IMR-90 (cell line): ENCODE measurements at regions not wholly inside any gene's neighbourhood (a gene's known extent, or its start where the extent isn't known, plus 50 kb on each side); places are given as distances from the start of the nearest gene placed in this dataset.

Experiments
- ATAC-seq: fragments of 200-7000 bp; cut with Tn5 transposase; 2 replicates; pipeline ENCODE4 v1.9.1; 2020; ENCODE audit warnings: low read depth, mild to moderate bottlenecking, moderate library complexity
- BruUV-seq: library from RNA; stranded (reverse); fragments of 400-500 nt; replicated peaks from 2 replicates; lab custom pipeline; 2021; lab: Mats Ljungman, UMichigan
- CTCF ChIA-PET: fragments of 300-600 bp; formaldehyde crosslinking; extraction: SDS; loops from one replicate; lab custom pipeline; 2021; ENCODE audit warnings: antibody characterized with exemption; lab: Yijun Ruan, JAX
- POLR2A ChIA-PET: fragments of 300-600 bp; sonication (Branson Sonifier 250); formaldehyde crosslinking; loops from one replicate; lab custom pipeline; 2022; ENCODE audit warnings: antibody characterized with exemption; ENCODE audit not compliant: unreplicated experiment; lab: Charles Lee
- DNase-seq: peaks from one replicate; pipeline ENCODE4 v3.0.0; 2013
- H2AFZ ChIP-seq: replicated peaks from 2 replicates; pipeline ENCODE3; 2013; ENCODE audit warnings: low read length, mild to moderate bottlenecking; ENCODE audit not compliant: poor library complexity
- H2AK5ac ChIP-seq: 2 replicates; pipeline ENCODE4 v1.6.1; 2013; ENCODE audit warnings: low read depth, low read length, inconsistent platforms
- H2AK9ac ChIP-seq: replicated peaks from 2 replicates; pipeline ENCODE3; 2013; ENCODE audit warnings: mild to moderate bottlenecking, low read depth, low read length, moderate library complexity; ENCODE audit not compliant: poor library complexity
- H2BK120ac ChIP-seq: 2 replicates; pipeline ENCODE4 v1.6.1; 2013; ENCODE audit warnings: low read depth, low read length, inconsistent platforms
- H2BK15ac ChIP-seq: 3 replicates; pipeline ENCODE4 v1.6.1; 2013; ENCODE audit warnings: low read depth, low read length, inconsistent platforms
- H2BK20ac ChIP-seq: 2 replicates; pipeline ENCODE4 v1.6.1; 2013; ENCODE audit warnings: low read depth, mild to moderate bottlenecking, inconsistent platforms, low read length, moderate library complexity
- H2BK5ac ChIP-seq: 2 replicates; pipeline ENCODE4 v1.6.1; 2013; ENCODE audit warnings: mild to moderate bottlenecking, low read depth, low read length, inconsistent platforms; ENCODE audit not compliant: poor library complexity, severe bottlenecking
- H3K14ac ChIP-seq: replicated peaks from 2 replicates; pipeline ENCODE4 v1.6.1; 2013; ENCODE audit warnings: low read depth, low read length, inconsistent platforms
- H3K18ac ChIP-seq: 2 replicates; pipeline ENCODE4 v1.6.1; 2013; ENCODE audit warnings: low read depth, low read length, control low read depth
- H3K23ac ChIP-seq: 2 replicates; pipeline ENCODE4 v1.6.1; 2013; ENCODE audit warnings: low read depth, low read length, inconsistent platforms
- H3K27ac ChIP-seq: 2 replicates; pipeline ENCODE4 v1.5.1; 2013; ENCODE audit warnings: mild to moderate bottlenecking, control low read depth, low read length; ENCODE audit not compliant: insufficient read depth
- H3K27me3 ChIP-seq: 2 replicates; pipeline ENCODE4 v1.6.1; 2013; ENCODE audit warnings: low read length; ENCODE audit not compliant: control insufficient read depth, insufficient read depth
- H3K36me3 ChIP-seq: 2 replicates; pipeline ENCODE4 v1.6.1; 2013; ENCODE audit warnings: low read length, mixed read lengths; ENCODE audit not compliant: control insufficient read depth, insufficient read depth
- H3K4ac ChIP-seq: 2 replicates; pipeline ENCODE4 v1.6.1; 2013; ENCODE audit warnings: low read depth, low read length, inconsistent platforms
- H3K4me1 ChIP-seq: 2 replicates; pipeline ENCODE4 v1.6.1; 2013; ENCODE audit warnings: low read length, mixed read lengths; ENCODE audit not compliant: control insufficient read depth, insufficient read depth
- H3K4me2 ChIP-seq: 2 replicates; pipeline ENCODE4 v1.6.1; 2013; ENCODE audit warnings: low read depth, mild to moderate bottlenecking, control low read depth, low read length, moderate library complexity
- H3K4me3 ChIP-seq: 2 replicates; pipeline ENCODE4 v1.5.1; 2013; ENCODE audit warnings: low read depth, mild to moderate bottlenecking, control low read depth, low read length, moderate library complexity; ENCODE audit not compliant: insufficient read depth
- H3K56ac ChIP-seq: 2 replicates; pipeline ENCODE4 v1.6.1; 2013; ENCODE audit warnings: low read length, inconsistent platforms; ENCODE audit not compliant: insufficient read depth; ENCODE audit errors: extremely low read depth
- H3K79me1 ChIP-seq, 2 experiments: 2 replicates each; pipeline ENCODE4 v1.6.1; 2013; ENCODE audit warnings: low read length in 2 of 2, inconsistent platforms in 1 of 2, low read depth in 1 of 2
- H3K9ac ChIP-seq: 2 replicates; pipeline ENCODE4 v1.6.1; 2013; ENCODE audit warnings: low read depth, low read length, control low read depth
- H3K9me1 ChIP-seq: 2 replicates; pipeline ENCODE4 v1.6.1; 2013; ENCODE audit warnings: low read length, inconsistent platforms; ENCODE audit not compliant: insufficient read depth
- H3K9me3 ChIP-seq: 2 replicates; pipeline ENCODE4 v1.6.1; 2013; ENCODE audit warnings: low read length; ENCODE audit not compliant: control insufficient read depth, insufficient read depth
- H4K20me1 ChIP-seq: 2 replicates; pipeline ENCODE4 v1.6.1; 2013; ENCODE audit warnings: low read length, inconsistent platforms; ENCODE audit not compliant: insufficient read depth
- H4K5ac ChIP-seq: 2 replicates; pipeline ENCODE4 v1.6.1; 2013; ENCODE audit warnings: mild to moderate bottlenecking, low read depth, low read length, control low read depth
- H4K8ac ChIP-seq, 2 experiments: 2 replicates each; pipeline ENCODE4 v1.6.1; 2013; ENCODE audit warnings: low read depth in 2 of 2, low read length in 2 of 2, control low read depth in 1 of 2, inconsistent platforms in 1 of 2
- H4K91ac ChIP-seq: 2 replicates; pipeline ENCODE4 v1.6.1; 2013; ENCODE audit warnings: low read depth, low read length, inconsistent platforms; ENCODE audit not compliant: insufficient read depth
- BHLHE40 ChIP-seq: fragments of 150-350 bp; IDR thresholded peaks from 2 replicates; pipeline ENCODE4 v1.6.1; 2016; ENCODE audit warnings: mild to moderate bottlenecking, low read depth, low read length
- CEBPB ChIP-seq: IDR thresholded peaks from 2 replicates; pipeline ENCODE4 v1.6.1; 2012; ENCODE audit warnings: low read depth, low read length, improper control_type of control experiment
- CHD1 ChIP-seq: IDR thresholded peaks from 2 replicates; pipeline ENCODE4 v1.6.1; 2012; ENCODE audit warnings: low read depth, low read length, improper control_type of control experiment
- FOS ChIP-seq: fragments of 150-350 bp; IDR thresholded peaks from 2 replicates; pipeline ENCODE4 v1.6.1; 2016; ENCODE audit warnings: low read depth, low read length
- MAFK ChIP-seq: IDR thresholded peaks from 2 replicates; pipeline ENCODE4 v1.6.1; 2012; ENCODE audit warnings: low read depth, low read length, improper control_type of control experiment
- MAZ ChIP-seq: IDR thresholded peaks from 2 replicates; pipeline ENCODE4 v1.6.1; 2012; ENCODE audit warnings: low read depth, mild to moderate bottlenecking, low read length, improper control_type of control experiment, moderate library complexity, borderline replicate concordance
- MXI1 ChIP-seq: IDR thresholded peaks from 2 replicates; pipeline ENCODE4 v1.6.1; 2012; ENCODE audit warnings: low read depth, mild to moderate bottlenecking, low read length, moderate library complexity, borderline replicate concordance
- NFE2L2 ChIP-seq: fragments of 150-350 bp; IDR thresholded peaks from 2 replicates; pipeline ENCODE4 v1.6.1; 2016; ENCODE audit warnings: low read depth, mild to moderate bottlenecking, low read length
- POLR2A ChIP-seq: IDR thresholded peaks from 2 replicates; pipeline ENCODE4 v1.6.1; 2012; ENCODE audit warnings: mild to moderate bottlenecking, low read depth, low read length
- RAD21 ChIP-seq: IDR thresholded peaks from 2 replicates; pipeline ENCODE4 v1.6.1; 2012; ENCODE audit warnings: low read length, improper control_type of control experiment
- RCOR1 ChIP-seq: IDR thresholded peaks from 2 replicates; pipeline ENCODE4 v1.6.1; 2012; ENCODE audit warnings: mild to moderate bottlenecking, low read length, improper control_type of control experiment; ENCODE audit not compliant: insufficient replicate concordance
- RFX5 ChIP-seq: IDR thresholded peaks from 2 replicates; pipeline ENCODE4 v1.8.0; 2012; ENCODE audit warnings: low read depth, mild to moderate bottlenecking, low read length, moderate library complexity
- SMC3 ChIP-seq: fragments of 150-350 bp; IDR thresholded peaks from 2 replicates; pipeline ENCODE4 v1.6.1; 2016; ENCODE audit warnings: low read depth, mild to moderate bottlenecking, antibody characterized with exemption, low read length, moderate library complexity
- WGBS, 2 experiments: methylation state at CpG; one replicate each; pipeline versions ENCODE4 v1.1.5 to v1.1.7; 2013; ENCODE audit warnings: missing lambda C conversion rate in 2 of 2; ENCODE audit not compliant: insufficient read length in 1 of 2; ENCODE audit errors: extremely low coverage in 2 of 2; 5-methylcytosine and 5-hydroxymethylcytosine counted together
- dilution Hi-C: fragments of 300-500 bp; cut with HindIII; formaldehyde crosslinking; loops from one replicate; pipeline ENCODE4 v1.14.3; 2018; ENCODE audit warnings: low sequenced_read_pairs; ENCODE audit not compliant: unreplicated experiment
- in situ Hi-C: fragments of 300-500 bp; cut with MboI; formaldehyde crosslinking; loops from 3 replicates; pipeline ENCODE4 v1.14.3; 2019; ENCODE audit warnings: low sequenced_read_pairs, inconsistent platforms, mixed read lengths
- intact Hi-C: fragments of 100-400 bp; cut with micrococcal nuclease; formaldehyde crosslinking; loops from 2 replicates; pipeline ENCODE4 v1.10.0; 2022
- TF ChIP-seq, protein P1 (sequence below): conservative IDR thresholded peaks from 2 replicates; pipeline ENCODE4 v1.5.1; 2012; ENCODE audit warnings: mild to moderate bottlenecking, low read depth, low read length, improper control_type of control experiment
- TF ChIP-seq, protein P2 (sequence below): fragments of 150-350 bp; IDR thresholded peaks from 2 replicates; pipeline ENCODE4 v1.6.1; 2017; ENCODE audit warnings: mild to moderate bottlenecking, antibody characterized with exemption, low read length, low read depth
- TF ChIP-seq, protein P3 (sequence below): fragments of 150-350 bp; IDR thresholded peaks from 2 replicates; pipeline ENCODE4 v1.6.1; 2016; ENCODE audit warnings: low read depth, mild to moderate bottlenecking, low read length, moderate library complexity, borderline replicate concordance

DNA sequence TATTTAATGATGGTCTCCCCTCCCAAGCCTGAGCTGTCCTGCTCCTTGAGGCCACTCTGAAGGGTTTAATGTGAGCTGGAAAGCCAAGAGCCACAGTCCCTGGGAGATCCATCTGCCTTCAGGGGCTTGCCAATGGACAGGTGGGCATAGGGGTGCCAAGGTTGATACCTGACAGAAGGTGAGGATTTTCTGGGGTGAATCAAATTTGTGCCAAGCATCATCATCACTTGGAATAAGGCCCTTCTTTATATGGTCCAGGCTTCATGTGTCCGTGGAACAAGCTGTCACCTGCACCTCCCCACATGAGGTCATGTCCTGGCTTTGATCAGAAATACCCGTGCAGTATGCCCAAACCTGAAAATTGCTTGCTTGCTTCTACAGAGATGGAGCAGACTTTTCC lies 71.9 kb upstream of the CTNNB1 start:
- Histone ChIP-seq H3K23ac (no peak overlapping the region), H4K5ac (no peak overlapping the region), H2BK5ac (no peak overlapping the region), H2AFZ (no peak overlapping the region), H3K4ac (no peak overlapping the region), H3K9ac (no peak overlapping the region), H3K27me3 (no peaks in the 10 kb centered on the region), H3K4me2 (no peak overlapping the region), H3K36me3 (no peaks in the 10 kb centered on the region), H2BK15ac (no peak overlapping the region), H3K18ac (no peak overlapping the region), H3K9me1 (no peaks in the 10 kb centered on the region), H3K56ac (no peak overlapping the region), H3K79me1 (no peaks in the 10 kb centered on the region), H3K14ac (no peak overlapping the region), H4K91ac (no peak overlapping the region), H2AK5ac (no peak overlapping the region), H3K4me3 (no peak overlapping the region), H2AK9ac (no peak overlapping the region), H2BK120ac (no peak overlapping the region), H3K4me1 (no peaks in the 10 kb centered on the region), H4K8ac (no peak overlapping the region), H2BK20ac (no peak overlapping the region), H3K27ac (no peak overlapping the region), H3K9me3 (peaks cover 4% of the 10 kb centered on the region; the same call in 1 of the 2 replicates), H4K20me1 (no peaks in the 10 kb centered on the region)
- dilution Hi-C loops (no loop called here), intact Hi-C loops (no loop called here), in situ Hi-C loops (no loop called here)
- no peak for ATAC-seq
- TF ChIP-seq MXI1, result no peak
- no peak for TF ChIP-seq RAD21
- no peak for TF ChIP-seq FOS
- TF ChIP-seq, protein P1, sequence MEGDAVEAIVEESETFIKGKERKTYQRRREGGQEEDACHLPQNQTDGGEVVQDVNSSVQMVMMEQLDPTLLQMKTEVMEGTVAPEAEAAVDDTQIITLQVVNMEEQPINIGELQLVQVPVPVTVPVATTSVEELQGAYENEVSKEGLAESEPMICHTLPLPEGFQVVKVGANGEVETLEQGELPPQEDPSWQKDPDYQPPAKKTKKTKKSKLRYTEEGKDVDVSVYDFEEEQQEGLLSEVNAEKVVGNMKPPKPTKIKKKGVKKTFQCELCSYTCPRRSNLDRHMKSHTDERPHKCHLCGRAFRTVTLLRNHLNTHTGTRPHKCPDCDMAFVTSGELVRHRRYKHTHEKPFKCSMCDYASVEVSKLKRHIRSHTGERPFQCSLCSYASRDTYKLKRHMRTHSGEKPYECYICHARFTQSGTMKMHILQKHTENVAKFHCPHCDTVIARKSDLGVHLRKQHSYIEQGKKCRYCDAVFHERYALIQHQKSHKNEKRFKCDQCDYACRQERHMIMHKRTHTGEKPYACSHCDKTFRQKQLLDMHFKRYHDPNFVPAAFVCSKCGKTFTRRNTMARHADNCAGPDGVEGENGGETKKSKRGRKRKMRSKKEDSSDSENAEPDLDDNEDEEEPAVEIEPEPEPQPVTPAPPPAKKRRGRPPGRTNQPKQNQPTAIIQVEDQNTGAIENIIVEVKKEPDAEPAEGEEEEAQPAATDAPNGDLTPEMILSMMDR, result no peak
- TF ChIP-seq RCOR1, result no peak
- no peak for TF ChIP-seq POLR2A
- TF ChIP-seq RFX5, result no peak
- TF ChIP-seq BHLHE40, result no peak
- TF ChIP-seq CHD1, result no peak
- TF ChIP-seq, protein P2, sequence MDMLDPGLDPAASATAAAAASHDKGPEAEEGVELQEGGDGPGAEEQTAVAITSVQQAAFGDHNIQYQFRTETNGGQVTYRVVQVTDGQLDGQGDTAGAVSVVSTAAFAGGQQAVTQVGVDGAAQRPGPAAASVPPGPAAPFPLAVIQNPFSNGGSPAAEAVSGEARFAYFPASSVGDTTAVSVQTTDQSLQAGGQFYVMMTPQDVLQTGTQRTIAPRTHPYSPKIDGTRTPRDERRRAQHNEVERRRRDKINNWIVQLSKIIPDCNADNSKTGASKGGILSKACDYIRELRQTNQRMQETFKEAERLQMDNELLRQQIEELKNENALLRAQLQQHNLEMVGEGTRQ, result no peak
- TF ChIP-seq CEBPB, result no peak
- TF ChIP-seq, protein P3, sequence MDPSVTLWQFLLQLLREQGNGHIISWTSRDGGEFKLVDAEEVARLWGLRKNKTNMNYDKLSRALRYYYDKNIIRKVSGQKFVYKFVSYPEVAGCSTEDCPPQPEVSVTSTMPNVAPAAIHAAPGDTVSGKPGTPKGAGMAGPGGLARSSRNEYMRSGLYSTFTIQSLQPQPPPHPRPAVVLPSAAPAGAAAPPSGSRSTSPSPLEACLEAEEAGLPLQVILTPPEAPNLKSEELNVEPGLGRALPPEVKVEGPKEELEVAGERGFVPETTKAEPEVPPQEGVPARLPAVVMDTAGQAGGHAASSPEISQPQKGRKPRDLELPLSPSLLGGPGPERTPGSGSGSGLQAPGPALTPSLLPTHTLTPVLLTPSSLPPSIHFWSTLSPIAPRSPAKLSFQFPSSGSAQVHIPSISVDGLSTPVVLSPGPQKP, result no peak
- no peak for TF ChIP-seq NFE2L2
- no peak for TF ChIP-seq MAFK
- no peak for TF ChIP-seq SMC3
- no peak for TF ChIP-seq MAZ
- CTCF ChIA-PET, result no interaction called here
- BruUV-seq, result no TSS peak
- POLR2A ChIA-PET, result no interaction called here
- WGBS, 2 experiments, result no CpG with 5 or more reads among the region's 2 CpGs
- no peak for DNase-seq
